ENCODE measurements at regions not wholly inside any gene's neighbourhood (a gene's known extent, or its start where the extent isn't known, plus 50 kb on each side); places are given as distances from the start of the nearest gene placed in this dataset.

DNA sequence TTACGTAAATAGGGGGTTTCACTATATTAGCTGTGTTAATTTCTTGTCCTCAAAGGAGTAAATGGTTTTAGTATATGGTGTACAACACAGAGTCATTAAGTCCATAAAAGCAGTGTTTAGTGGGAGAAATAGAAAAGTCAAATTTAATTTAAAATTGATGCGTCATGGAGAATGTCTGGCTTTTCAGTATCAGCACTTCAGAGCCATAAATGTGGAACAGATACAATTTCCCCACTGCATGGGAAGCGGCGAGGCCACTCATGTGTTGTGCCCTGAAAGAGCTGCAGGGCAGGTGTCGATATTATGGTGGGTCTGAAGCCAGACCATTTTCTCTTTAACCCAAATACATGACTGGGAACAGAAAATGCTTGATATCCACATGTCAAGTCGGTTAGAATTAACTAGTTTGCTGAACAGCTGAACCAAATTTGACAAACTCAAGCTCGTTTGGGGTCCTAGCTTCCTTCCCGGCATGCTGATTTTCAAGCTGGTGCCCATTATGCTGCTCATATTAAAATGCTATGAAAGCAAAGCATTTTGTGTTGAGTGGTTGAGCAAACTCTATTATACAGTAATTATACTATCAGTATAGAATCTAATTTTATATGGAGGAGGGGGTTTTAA lies 364.6 kb upstream of the TBL1XR1 start:
- ChIA-PET CTCF (no interaction called here), POLR2A (ENCODE audit: unreplicated experiment) (no interaction called here)
- BruUV-seq (replicated peaks) = no TSS peak

DNA sequence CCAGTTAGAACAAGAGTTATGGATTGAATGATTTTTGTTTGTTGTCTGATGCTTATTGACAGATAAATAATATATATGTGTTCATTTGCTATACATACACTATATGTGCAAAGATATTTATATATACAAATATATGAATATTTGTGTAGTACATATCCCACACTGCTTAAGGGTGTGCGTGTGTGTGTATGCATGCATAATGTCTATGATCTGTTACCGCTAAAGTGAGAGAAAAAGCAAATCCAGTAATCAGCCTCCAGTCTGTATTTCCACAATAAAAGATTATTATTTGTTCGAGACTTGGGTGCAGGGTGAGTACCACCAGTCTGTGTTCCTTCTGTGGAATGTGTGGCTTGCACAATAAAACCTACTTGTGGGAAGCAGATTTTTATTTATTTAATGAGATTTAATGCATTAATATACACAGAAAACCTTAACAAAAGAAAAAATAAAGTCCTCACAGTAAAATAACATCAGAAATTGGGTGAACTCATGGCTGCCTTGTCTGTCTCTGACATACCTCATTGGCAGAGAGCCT lies 366.0 kb upstream of the TBL1XR1 start:
- no TSS peak for BruUV-seq (replicated peaks)
- H3K9me2 ChIP-seq (ENCODE audit: insufficient read depth) = no peaks in the 10 kb centered on the region
- ChIA-PET CTCF (no interaction called here), POLR2A (ENCODE audit: unreplicated experiment) (no interaction called here)
- no peak overlapping the region for H2AFZ ChIP-seq
- no peak overlapping the region for H3K27ac ChIP-seq
- H3K4me3 ChIP-seq = no peak overlapping the region
- H4K20me1 ChIP-seq (ENCODE audit: insufficient read depth) = no peaks in the 10 kb centered on the region
- no peak overlapping the region for H3K4me2 ChIP-seq
- TF ChIP-seq, protein P1, sequence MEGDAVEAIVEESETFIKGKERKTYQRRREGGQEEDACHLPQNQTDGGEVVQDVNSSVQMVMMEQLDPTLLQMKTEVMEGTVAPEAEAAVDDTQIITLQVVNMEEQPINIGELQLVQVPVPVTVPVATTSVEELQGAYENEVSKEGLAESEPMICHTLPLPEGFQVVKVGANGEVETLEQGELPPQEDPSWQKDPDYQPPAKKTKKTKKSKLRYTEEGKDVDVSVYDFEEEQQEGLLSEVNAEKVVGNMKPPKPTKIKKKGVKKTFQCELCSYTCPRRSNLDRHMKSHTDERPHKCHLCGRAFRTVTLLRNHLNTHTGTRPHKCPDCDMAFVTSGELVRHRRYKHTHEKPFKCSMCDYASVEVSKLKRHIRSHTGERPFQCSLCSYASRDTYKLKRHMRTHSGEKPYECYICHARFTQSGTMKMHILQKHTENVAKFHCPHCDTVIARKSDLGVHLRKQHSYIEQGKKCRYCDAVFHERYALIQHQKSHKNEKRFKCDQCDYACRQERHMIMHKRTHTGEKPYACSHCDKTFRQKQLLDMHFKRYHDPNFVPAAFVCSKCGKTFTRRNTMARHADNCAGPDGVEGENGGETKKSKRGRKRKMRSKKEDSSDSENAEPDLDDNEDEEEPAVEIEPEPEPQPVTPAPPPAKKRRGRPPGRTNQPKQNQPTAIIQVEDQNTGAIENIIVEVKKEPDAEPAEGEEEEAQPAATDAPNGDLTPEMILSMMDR (conservative IDR thresholded peaks at IDR 0.05) = no peak
- DNase-seq = no peak
- H3K36me3 ChIP-seq (ENCODE audit: low read depth) = no peaks in the 10 kb centered on the region
- H3K27me3 ChIP-seq (ENCODE audit: insufficient read depth, low read depth) = no peaks in the 10 kb centered on the region
- no peaks in the 10 kb centered on the region; the same call in 1 of the 2 replicates for H3K4me1 ChIP-seq (replicated peaks; ENCODE audit: insufficient read depth)
- H3K9me3 ChIP-seq (ENCODE audit: insufficient read depth, low read depth) = no peaks in the 10 kb centered on the region
- H3K79me2 ChIP-seq (ENCODE audit: low read depth) = no peaks in the 10 kb centered on the region
- intact Hi-C loops (cut with micrococcal nuclease; ENCODE audit: unreplicated experiment) = no loop called here
- H3F3A ChIP-seq (ENCODE audit: insufficient read depth, low read depth) = no peaks in the 10 kb centered on the region

More for the DNA sequence above, 364.6 kb upstream of the TBL1XR1 start:
- H3K27ac ChIP-seq = no peak overlapping the region
- intact Hi-C loops (cut with micrococcal nuclease; ENCODE audit: unreplicated experiment) = no loop called here
- no peak overlapping the region for H2AFZ ChIP-seq
- H3K9me2 ChIP-seq (ENCODE audit: insufficient read depth) = no peaks in the 10 kb centered on the region
- H3K36me3 ChIP-seq (ENCODE audit: low read depth) = no peaks in the 10 kb centered on the region
- no peaks in the 10 kb centered on the region for H3K9me3 ChIP-seq (ENCODE audit: insufficient read depth, low read depth)
- H3K79me2 ChIP-seq (ENCODE audit: low read depth) = no peaks in the 10 kb centered on the region
- no peaks in the 10 kb centered on the region for H4K20me1 ChIP-seq (ENCODE audit: insufficient read depth)
- H3F3A ChIP-seq (ENCODE audit: insufficient read depth, low read depth) = no peaks in the 10 kb centered on the region
- H3K4me3 ChIP-seq = no peak overlapping the region
- no peaks in the 10 kb centered on the region for H3K27me3 ChIP-seq (ENCODE audit: insufficient read depth, low read depth)
- no peak overlapping the region for H3K4me2 ChIP-seq
- TF ChIP-seq, protein P1 (conservative IDR thresholded peaks at IDR 0.05) = no peak
- TF ChIP-seq EZH2 (IDR thresholded peaks at IDR 0.05; ENCODE audit: low read depth) = no peak
- no peak for DNase-seq
- no peaks in the 10 kb centered on the region; the same call in 1 of the 2 replicates for H3K4me1 ChIP-seq (replicated peaks; ENCODE audit: insufficient read depth)

DNA sequence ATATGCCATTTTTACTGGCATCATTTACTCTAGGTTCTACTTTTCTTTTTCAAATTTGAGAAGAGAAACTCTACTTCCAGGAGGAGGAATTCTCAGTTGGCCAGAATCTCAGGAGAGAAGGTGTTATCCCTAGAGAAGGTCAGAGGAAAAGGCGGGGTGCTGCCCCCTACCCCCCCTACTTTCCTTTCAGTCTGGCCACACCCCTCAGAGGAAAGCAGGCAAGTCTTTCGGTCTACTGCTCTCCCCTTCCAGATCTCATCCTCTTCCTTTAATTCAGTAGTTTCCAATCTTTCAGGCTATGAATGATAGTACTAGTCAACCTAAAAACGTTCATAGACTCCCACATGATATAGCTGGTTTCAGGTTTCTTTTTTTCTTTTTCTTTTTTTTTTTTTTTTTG lies 366.5 kb upstream of the TBL1XR1 start:
- no peaks in the 10 kb centered on the region for H3K36me3 ChIP-seq (ENCODE audit: low read depth)
- H3K4me1 ChIP-seq (replicated peaks; ENCODE audit: insufficient read depth) = no peaks in the 10 kb centered on the region; the same call in 1 of the 2 replicates
- H3K4me2 ChIP-seq = no peak overlapping the region
- no TSS peak for BruUV-seq (replicated peaks)
- no peaks in the 10 kb centered on the region for H4K20me1 ChIP-seq (ENCODE audit: insufficient read depth)
- no peak overlapping the region for H3K27ac ChIP-seq
- no peaks in the 10 kb centered on the region for H3K9me2 ChIP-seq (ENCODE audit: insufficient read depth)
- no peaks in the 10 kb centered on the region for H3F3A ChIP-seq (ENCODE audit: insufficient read depth, low read depth)
- H3K27me3 ChIP-seq (ENCODE audit: insufficient read depth, low read depth) = no peaks in the 10 kb centered on the region
- H2AFZ ChIP-seq = no peak overlapping the region
- TF ChIP-seq, protein P1 (conservative IDR thresholded peaks at IDR 0.05) = no peak
- no peak for TF ChIP-seq EZH2 (IDR thresholded peaks at IDR 0.05; ENCODE audit: low read depth)
- no peak for DNase-seq
- POLR2A ChIA-PET (ENCODE audit: unreplicated experiment) = no interaction called here
- H3K9me3 ChIP-seq (ENCODE audit: insufficient read depth, low read depth) = no peaks in the 10 kb centered on the region
- intact Hi-C loops (cut with micrococcal nuclease; ENCODE audit: unreplicated experiment) = no loop called here
- H3K4me3 ChIP-seq = no peak overlapping the region
- CTCF ChIA-PET = interaction anchor here (0.7 kb wide), 1 partner anchor 169 kb away, joined by 18 read pairs; no protein-coding TSS in a partner anchor
- no peaks in the 10 kb centered on the region for H3K79me2 ChIP-seq (ENCODE audit: low read depth)

Measured in PC-9 (cell line).